ENCODE measurements at regions not wholly inside any gene's neighbourhood (a gene's known extent, or its start where the extent isn't known, plus 50 kb on each side); places are given as distances from the start of the nearest gene placed in this dataset.

GRCh38 chr5:166338801-166339200 is 1952.6 kb upstream of the WWC1 start:
- Histone ChIP-seq H3K4me2 (ENCODE audit: low read length) (no peak overlapping the region), H3K9ac (ENCODE audit: low read length) (no peak overlapping the region), H2AFZ (ENCODE audit: low read depth, low read length) (no peak overlapping the region), H3K27ac (ENCODE audit: low read length) (no peak overlapping the region), H3K79me2 (replicated peaks; ENCODE audit: insufficient read depth, low read length) (no peaks in the 10 kb centered on the region), H3K9me2 (ENCODE audit: insufficient read depth, low read length) (no peaks in the 10 kb centered on the region), H3F3A (ENCODE audit: insufficient read depth, low read length, poor library complexity, severe bottlenecking) (no peaks in the 10 kb centered on the region), H3K9me3 (ENCODE audit: low read length) (no peaks in the 10 kb centered on the region), H3K4me3 (ENCODE audit: low read length) (no peak overlapping the region), H4K20me1 (ENCODE audit: insufficient read depth) (no peaks in the 10 kb centered on the region), H3K36me3 (ENCODE audit: insufficient read depth, low read length) (no peaks in the 10 kb centered on the region), H3K27me3 (ENCODE audit: insufficient read depth, low read depth, low read length) (no peaks in the 10 kb centered on the region)
- no peak for TF ChIP-seq SMC3 (conservative IDR thresholded peaks at IDR 0.05; ENCODE audit: poor library complexity)
- TF ChIP-seq TAF1 (IDR thresholded peaks at IDR 0.05; ENCODE audit: low read depth) = no peak
- TF ChIP-seq RAD21 (conservative IDR thresholded peaks at IDR 0.05) = no peak
- TF ChIP-seq EZH2 (IDR thresholded peaks at IDR 0.05; ENCODE audit: borderline replicate concordance, insufficient read depth, low read length, poor library complexity, severe bottlenecking) = no peak
- no peak for TF ChIP-seq MXI1 (conservative IDR thresholded peaks at IDR 0.05; ENCODE audit: poor library complexity, severe bottlenecking)
- no peak for TF ChIP-seq REST (IDR thresholded peaks at IDR 0.05; ENCODE audit: borderline replicate concordance)
- TF ChIP-seq CTCF (IDR thresholded peaks at IDR 0.05; ENCODE audit: poor library complexity, severe bottlenecking) = no peak
- no peak for TF ChIP-seq EP300 (conservative IDR thresholded peaks at IDR 0.05; ENCODE audit: poor library complexity, severe bottlenecking)
- TF ChIP-seq POLR2AphosphoS5 (IDR thresholded peaks at IDR 0.05) = no peak

GRCh38 chr5:166340039-166340438 is 1951.4 kb upstream of the WWC1 start:
- Histone ChIP-seq H2AFZ (ENCODE audit: low read depth, low read length) (no peak overlapping the region), H3K27ac (ENCODE audit: low read length) (no peak overlapping the region), H3K4me2 (ENCODE audit: low read length) (no peak overlapping the region), H3K9me2 (ENCODE audit: insufficient read depth, low read length) (no peaks in the 10 kb centered on the region), H3F3A (ENCODE audit: insufficient read depth, low read length, poor library complexity, severe bottlenecking) (no peaks in the 10 kb centered on the region), H3K79me2 (replicated peaks; ENCODE audit: insufficient read depth, low read length) (no peaks in the 10 kb centered on the region), H3K9me3 (ENCODE audit: low read length) (no peaks in the 10 kb centered on the region), H4K20me1 (ENCODE audit: insufficient read depth) (no peaks in the 10 kb centered on the region), H3K27me3 (ENCODE audit: insufficient read depth, low read depth, low read length) (no peaks in the 10 kb centered on the region), H3K9ac (ENCODE audit: low read length) (no peak overlapping the region), H3K4me3 (ENCODE audit: low read length) (no peak overlapping the region), H3K36me3 (ENCODE audit: insufficient read depth, low read length) (no peaks in the 10 kb centered on the region)
- TF ChIP-seq SMC3 (conservative IDR thresholded peaks at IDR 0.05; ENCODE audit: poor library complexity) (no peak), EP300 (conservative IDR thresholded peaks at IDR 0.05; ENCODE audit: poor library complexity, severe bottlenecking) (no peak), TAF1 (IDR thresholded peaks at IDR 0.05; ENCODE audit: low read depth) (no peak), EZH2 (IDR thresholded peaks at IDR 0.05; ENCODE audit: borderline replicate concordance, insufficient read depth, low read length, poor library complexity, severe bottlenecking) (no peak), POLR2AphosphoS5 (IDR thresholded peaks at IDR 0.05) (no peak), RAD21 (conservative IDR thresholded peaks at IDR 0.05) (no peak), MXI1 (conservative IDR thresholded peaks at IDR 0.05; ENCODE audit: poor library complexity, severe bottlenecking) (no peak), REST (IDR thresholded peaks at IDR 0.05; ENCODE audit: borderline replicate concordance) (no peak), CTCF (IDR thresholded peaks at IDR 0.05; ENCODE audit: poor library complexity, severe bottlenecking) (no peak)
